Epithelial cell of esophagus (primary cell): ENCODE measurements at regions not wholly inside any gene's neighbourhood (a gene's known extent, or its start where the extent isn't known, plus 50 kb on each side); places are given as distances from the start of the nearest gene placed in this dataset.

Experiments
- DNase-seq: peaks from one replicate; pipeline ENCODE4 v3.0.0; 2010; ENCODE audit warnings: low read depth
- H3K4me3 ChIP-seq: 2 replicates; pipeline ENCODE4 v1.5.1; 2011; ENCODE audit warnings: mild to moderate bottlenecking, low read length, control low read depth
- CTCF ChIP-seq: IDR thresholded peaks from 2 replicates; pipeline ENCODE4 v1.5.1; 2011; ENCODE audit warnings: low read depth, mild to moderate bottlenecking, low read length, control low read depth, inconsistent platforms; ENCODE audit not compliant: insufficient read depth; ENCODE audit errors: missing control alignments

- DNase-seq = no peak
- no peak overlapping the region for H3K4me3 ChIP-seq
- no peak for TF ChIP-seq CTCF
Observed at GRCh38 chr4:8780086-8780485, 91.6 kb downstream of the HMX1 start.

- no peak for TF ChIP-seq CTCF
- H3K4me3 ChIP-seq = no peak overlapping the region
Observed at GRCh38 chr4:8779490-8779932, 92.1 kb downstream of the HMX1 start.

GRCh38 chr4:8778760-8779159 is 92.9 kb downstream of the HMX1 start:
- TF ChIP-seq CTCF = no peak
- H3K4me3 ChIP-seq = no peak overlapping the region
- no peak for DNase-seq

More at GRCh38 chr4:8779490-8779932, 92.1 kb downstream of the HMX1 start:
- no peak for DNase-seq

- no peak for DNase-seq
- H3K4me3 ChIP-seq = no peak overlapping the region
Observed at GRCh38 chr4:8778291-8778690, 93.3 kb downstream of the HMX1 start.

GRCh38 chr4:8777320-8778196 is 94.1 kb downstream of the HMX1 start:
- no peak overlapping the region for H3K4me3 ChIP-seq
- TF ChIP-seq CTCF = no peak
- peak; percentile 2 for DNase-seq

More at GRCh38 chr4:8778291-8778690, 93.3 kb downstream of the HMX1 start:
- TF ChIP-seq CTCF = no peak

- TF ChIP-seq CTCF = no peak
- no peak overlapping the region for H3K4me3 ChIP-seq
- no peak for DNase-seq
Observed at GRCh38 chr4:8776366-8776765, 95.3 kb downstream of the HMX1 start.
